ENCODE measurements at regions not wholly inside any gene's neighbourhood (a gene's known extent, or its start where the extent isn't known, plus 50 kb on each side); places are given as distances from the start of the nearest gene placed in this dataset.

DNA sequence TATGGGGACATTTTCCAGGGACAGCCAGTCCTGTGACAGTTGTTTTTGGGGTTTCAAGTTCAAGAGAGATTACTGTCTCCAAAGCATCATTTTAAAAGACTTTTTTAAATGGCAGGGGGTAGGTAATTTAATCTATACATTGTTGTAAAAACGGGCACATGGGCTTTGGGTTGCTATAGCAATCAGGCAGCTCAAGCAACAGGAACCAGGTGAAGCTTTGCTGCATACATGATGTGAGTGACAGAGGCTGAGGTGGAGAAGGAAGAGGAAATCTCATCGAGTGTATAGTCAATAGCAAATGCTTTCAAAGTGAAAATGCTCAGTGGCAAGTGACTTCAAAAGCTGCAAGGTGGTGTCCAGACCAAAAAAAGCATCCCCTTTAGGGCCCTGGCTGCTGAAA is 277.4 kb upstream of the JAG1 start:
- no peak for TF ChIP-seq POLR2A (IDR thresholded peaks at IDR 0.05; ENCODE audit: low read length)
- TF ChIP-seq GATA1 (IDR thresholded peaks at IDR 0.05; ENCODE audit: low read depth, low read length) = no peak
